Immature natural killer cell (primary cell): ENCODE measurements at regions not wholly inside any gene's neighbourhood (a gene's known extent, or its start where the extent isn't known, plus 50 kb on each side); places are given as distances from the start of the nearest gene placed in this dataset.

Source experiments
- DNase-seq, 3 donors: peaks; one replicate each; pipeline ENCODE4 v3.0.0; 2022; ENCODE audit warnings: mixed read lengths in 1 of 3
- H3K27ac Mint-ChIP-seq, 6 donors: one replicate each; pipeline ENCODE4 v1.8.0; 2020; ENCODE audit warnings: mixed read lengths in 6 of 6, mild to moderate bottlenecking in 5 of 6, inconsistent platforms in 4 of 6, moderate library complexity in 3 of 6
- H3K27me3 Mint-ChIP-seq, 3 donors: one replicate each; pipeline ENCODE4 v1.8.0; 2020 to 2021; ENCODE audit warnings: low read depth in 3 of 3, mild to moderate bottlenecking in 3 of 3, mixed read lengths in 3 of 3, moderate library complexity in 3 of 3, inconsistent platforms in 1 of 3
- H3K36me3 Mint-ChIP-seq, 3 donors: one replicate each; pipeline ENCODE4 v1.8.0; 2020; ENCODE audit warnings: mixed read lengths in 3 of 3, inconsistent platforms in 2 of 3, mild to moderate bottlenecking in 2 of 3
- H3K4me1 Mint-ChIP-seq, 2 donors: one replicate each; pipeline ENCODE4 v1.8.0; 2020; ENCODE audit warnings: inconsistent platforms in 2 of 2, mild to moderate bottlenecking in 2 of 2, mixed read lengths in 2 of 2, moderate library complexity in 1 of 2
- H3K4me3 Mint-ChIP-seq, 5 donors: one replicate each; pipeline ENCODE4 v1.8.0; 2020; ENCODE audit warnings: mild to moderate bottlenecking in 5 of 5, mixed read lengths in 5 of 5, inconsistent platforms in 3 of 5, moderate library complexity in 3 of 5
- H3K9me3 Mint-ChIP-seq, 6 donors: one replicate each; pipeline ENCODE4 v1.8.0; 2020; ENCODE audit warnings: mild to moderate bottlenecking in 6 of 6, mixed read lengths in 6 of 6, inconsistent platforms in 4 of 6, moderate library complexity in 3 of 6

DNA sequence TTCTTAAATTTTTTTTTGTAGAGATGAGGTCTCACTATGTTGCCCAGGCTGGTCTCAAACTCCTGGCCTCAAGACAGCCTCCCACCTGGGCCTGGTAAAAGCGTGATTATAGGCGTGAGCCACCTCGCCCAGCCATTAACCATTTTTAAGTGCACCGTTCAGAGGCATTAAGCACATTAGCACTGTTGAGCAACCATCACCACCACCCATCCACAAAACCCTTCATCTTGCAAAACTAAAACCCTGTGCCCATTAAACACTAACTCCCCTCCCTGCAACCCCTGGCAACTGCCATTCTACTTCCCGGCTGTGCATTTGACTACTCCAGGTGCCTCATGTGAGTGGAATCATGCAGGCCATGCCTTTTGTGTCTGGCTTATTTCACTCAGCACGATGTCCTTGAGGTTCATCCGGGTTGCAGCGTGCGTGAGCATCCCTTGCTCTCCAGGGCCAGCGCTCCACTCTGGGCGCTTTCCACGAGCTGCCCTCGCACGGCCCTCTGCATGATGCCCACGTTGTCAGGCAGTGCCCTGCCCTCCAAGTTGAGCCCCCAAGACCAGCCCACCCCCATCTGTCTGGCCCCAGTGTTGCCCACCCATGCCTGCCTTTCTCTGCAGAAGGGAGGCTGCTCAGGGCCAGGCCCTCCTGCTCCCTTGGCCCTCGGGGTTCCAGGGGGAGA, 63.0 kb upstream of the GLI2 start:
- no peaks in the 10 kb centered on the region for H3K4me1 Mint-ChIP-seq
- no peak for DNase-seq
- H3K9me3 Mint-ChIP-seq: peaks cover 0 to 7% (median 1%) of the 10 kb centered on the region in 6 donors
- no peak overlapping the region for H3K4me3 Mint-ChIP-seq
- no peak overlapping the region for H3K27ac Mint-ChIP-seq
- H3K36me3 Mint-ChIP-seq: no peaks in the 10 kb centered on the region
- H3K27me3 Mint-ChIP-seq: peaks cover 0 to 13% (median 7%) of the 10 kb centered on the region in 3 donors

GRCh38 chr2:120673205-120673550, 62.5 kb upstream of the GLI2 start:
- Mint-ChIP-seq H3K27me3 (peaks cover 0 to 11% (median 7%) of the 10 kb centered on the region in 3 donors), H3K27ac (no peak overlapping the region), H3K4me1 (no peaks in the 10 kb centered on the region), H3K4me3 (no peak overlapping the region), H3K36me3 (no peaks in the 10 kb centered on the region), H3K9me3 (peaks cover 0 to 3% (median 0%) of the 10 kb centered on the region in 6 donors)
- DNase-seq: no peak

DNA sequence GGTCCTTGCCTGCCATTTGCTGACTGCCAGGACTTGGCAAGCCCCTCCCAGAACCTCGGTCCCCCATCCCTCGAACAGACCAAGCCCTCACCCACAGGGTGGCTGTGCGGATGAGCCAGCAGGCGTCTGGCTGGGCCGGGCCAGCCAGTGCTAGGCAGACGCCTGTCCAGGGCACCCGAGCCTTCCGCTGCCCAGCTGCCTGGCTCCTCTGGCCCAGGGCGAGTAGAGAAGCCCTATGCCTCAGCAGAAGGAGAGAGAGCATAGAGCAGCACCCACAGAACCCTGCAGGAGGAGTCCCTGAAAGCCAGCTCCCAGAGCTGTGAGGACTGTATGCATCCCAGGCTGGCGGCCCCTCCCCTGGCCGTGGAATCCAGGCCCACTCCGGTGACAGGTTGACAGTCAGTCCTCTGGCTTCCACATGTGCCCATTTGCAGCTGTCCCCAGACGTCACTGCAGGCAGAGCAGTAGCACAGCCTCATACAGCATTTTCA, 62.1 kb upstream of the GLI2 start:
- H3K9me3 Mint-ChIP-seq: no peaks in the 10 kb centered on the region
- H3K36me3 Mint-ChIP-seq: no peaks in the 10 kb centered on the region
- no peak for DNase-seq
- H3K4me3 Mint-ChIP-seq: no peak overlapping the region
- peaks cover 0 to 14% (median 7%) of the 10 kb centered on the region in 3 donors for H3K27me3 Mint-ChIP-seq
- H3K27ac Mint-ChIP-seq: no peak overlapping the region
- no peaks in the 10 kb centered on the region for H3K4me1 Mint-ChIP-seq

- Mint-ChIP-seq H3K27ac (no peak overlapping the region), H3K9me3 (no peaks in the 10 kb centered on the region), H3K36me3 (no peaks in the 10 kb centered on the region), H3K27me3 (peaks cover 0 to 14% (median 7%) of the 10 kb centered on the region in 3 donors), H3K4me3 (no peak overlapping the region), H3K4me1 (no peaks in the 10 kb centered on the region)
- DNase-seq: no peak
Measured at GRCh38 chr2:120674246-120675170, 61.2 kb upstream of the GLI2 start.

GRCh38 chr2:120675460-120676130, 60.1 kb upstream of the GLI2 start:
- DNase-seq: peak in 2 of 3 donors; percentile 5 to 6
- H3K27me3 Mint-ChIP-seq: peaks cover 3 to 11% (median 10%) of the 10 kb centered on the region in 3 donors

DNA sequence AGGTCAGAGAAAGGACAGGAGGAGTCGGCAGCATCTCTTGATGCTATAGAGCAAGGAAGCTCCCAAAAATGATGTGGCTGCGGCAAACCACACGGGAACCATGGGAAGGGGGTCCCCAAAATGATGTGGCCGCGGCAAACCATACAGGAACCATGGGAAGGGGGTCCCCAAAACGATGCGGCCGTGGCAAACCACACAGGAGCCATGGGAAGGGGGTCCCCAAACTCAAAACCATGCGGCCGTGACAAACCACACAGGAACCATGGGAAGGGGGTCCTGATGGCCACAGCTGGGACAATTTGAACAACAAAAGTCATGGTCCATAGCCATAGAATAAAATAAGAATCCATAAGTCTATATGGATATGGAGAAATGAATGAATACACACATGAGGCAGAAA, 58.4 kb upstream of the GLI2 start:
- no peaks in the 10 kb centered on the region for H3K4me1 Mint-ChIP-seq
- no peaks in the 10 kb centered on the region for H3K36me3 Mint-ChIP-seq
- no peak overlapping the region for H3K27ac Mint-ChIP-seq
- H3K4me3 Mint-ChIP-seq: no peak overlapping the region
- DNase-seq: no peak
- peaks cover 3 to 16% (median 10%) of the 10 kb centered on the region in 3 donors for H3K27me3 Mint-ChIP-seq
- H3K9me3 Mint-ChIP-seq: no peaks in the 10 kb centered on the region

More at GRCh38 chr2:120675460-120676130, 60.1 kb upstream of the GLI2 start:
- no peaks in the 10 kb centered on the region for H3K36me3 Mint-ChIP-seq
- H3K4me3 Mint-ChIP-seq: no peak overlapping the region
- no peaks in the 10 kb centered on the region for H3K4me1 Mint-ChIP-seq
- H3K27ac Mint-ChIP-seq: no peak overlapping the region
- no peaks in the 10 kb centered on the region for H3K9me3 Mint-ChIP-seq

- Mint-ChIP-seq H3K27me3 (peaks cover 3 to 13% (median 10%) of the 10 kb centered on the region in 3 donors), H3K4me3 (no peak overlapping the region), H3K36me3 (no peaks in the 10 kb centered on the region), H3K27ac (no peak overlapping the region), H3K9me3 (no peaks in the 10 kb centered on the region), H3K4me1 (no peaks in the 10 kb centered on the region)
- no peak for DNase-seq
Measured at GRCh38 chr2:120677696-120678247, 57.9 kb upstream of the GLI2 start.

DNA sequence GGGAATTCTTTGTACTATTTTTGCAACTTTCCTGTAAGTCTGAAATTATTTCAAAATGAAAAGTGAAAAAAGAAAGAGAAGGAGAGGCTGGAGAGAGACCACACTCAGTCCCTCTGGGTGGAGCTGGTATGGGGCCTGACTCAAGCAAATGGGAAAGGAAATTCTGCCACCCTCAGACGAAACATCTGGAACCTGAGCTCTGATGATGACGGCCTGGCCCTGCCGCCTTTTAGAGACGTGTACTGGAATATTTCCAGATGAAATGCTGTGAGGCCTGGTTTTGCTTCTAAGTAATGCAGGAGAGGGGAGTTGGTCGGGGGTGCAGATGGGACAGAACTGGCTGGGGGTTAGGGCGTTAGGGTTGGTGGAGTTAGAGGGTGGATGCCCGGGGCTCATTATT, 57.4 kb upstream of the GLI2 start:
- Mint-ChIP-seq H3K9me3 (no peaks in the 10 kb centered on the region), H3K36me3 (no peaks in the 10 kb centered on the region), H3K27ac (no peak overlapping the region), H3K4me1 (no peaks in the 10 kb centered on the region), H3K4me3 (no peak overlapping the region), H3K27me3 (peaks cover 3 to 13% (median 12%) of the 10 kb centered on the region in 3 donors)
- no peak for DNase-seq

- no peaks in the 10 kb centered on the region for H3K4me1 Mint-ChIP-seq
- H3K27ac Mint-ChIP-seq: no peak overlapping the region
- H3K9me3 Mint-ChIP-seq: no peaks in the 10 kb centered on the region
- no peak for DNase-seq
- no peaks in the 10 kb centered on the region for H3K36me3 Mint-ChIP-seq
- H3K27me3 Mint-ChIP-seq: peaks cover 3 to 13% (median 11%) of the 10 kb centered on the region in 3 donors
- H3K4me3 Mint-ChIP-seq: no peak overlapping the region
Measured at GRCh38 chr2:120678926-120679325, 56.7 kb upstream of the GLI2 start.

GRCh38 chr2:120679526-120679925, 56.1 kb upstream of the GLI2 start:
- H3K36me3 Mint-ChIP-seq: no peaks in the 10 kb centered on the region
- H3K27ac Mint-ChIP-seq: no peak overlapping the region

GRCh38 chr2:120680136-120680761, 55.4 kb upstream of the GLI2 start:
- H3K36me3 Mint-ChIP-seq: no peaks in the 10 kb centered on the region
- H3K27me3 Mint-ChIP-seq: peaks cover 3 to 13% (median 11%) of the 10 kb centered on the region in 3 donors
- peak overlapping the region in 1 of 6 donors; percentile 13 for H3K27ac Mint-ChIP-seq
- no peaks in the 10 kb centered on the region for H3K4me1 Mint-ChIP-seq
- no peaks in the 10 kb centered on the region for H3K9me3 Mint-ChIP-seq
- H3K4me3 Mint-ChIP-seq: no peak overlapping the region
- peak; percentile 37 to 53 (median 50) for DNase-seq

More at GRCh38 chr2:120679526-120679925, 56.1 kb upstream of the GLI2 start:
- H3K27me3 Mint-ChIP-seq: peaks cover 3 to 13% (median 11%) of the 10 kb centered on the region in 3 donors
- no peaks in the 10 kb centered on the region for H3K4me1 Mint-ChIP-seq
- no peak for DNase-seq
- H3K9me3 Mint-ChIP-seq: no peaks in the 10 kb centered on the region
- H3K4me3 Mint-ChIP-seq: no peak overlapping the region

GRCh38 chr2:120681181-120681580, 54.5 kb upstream of the GLI2 start:
- H3K27ac Mint-ChIP-seq: no peak overlapping the region
- H3K27me3 Mint-ChIP-seq: peaks cover 5 to 13% (median 9%) of the 10 kb centered on the region in 3 donors
- no peak overlapping the region for H3K4me3 Mint-ChIP-seq
- H3K9me3 Mint-ChIP-seq: no peaks in the 10 kb centered on the region
- no peaks in the 10 kb centered on the region for H3K4me1 Mint-ChIP-seq
- DNase-seq: no peak
- H3K36me3 Mint-ChIP-seq: no peaks in the 10 kb centered on the region

DNA sequence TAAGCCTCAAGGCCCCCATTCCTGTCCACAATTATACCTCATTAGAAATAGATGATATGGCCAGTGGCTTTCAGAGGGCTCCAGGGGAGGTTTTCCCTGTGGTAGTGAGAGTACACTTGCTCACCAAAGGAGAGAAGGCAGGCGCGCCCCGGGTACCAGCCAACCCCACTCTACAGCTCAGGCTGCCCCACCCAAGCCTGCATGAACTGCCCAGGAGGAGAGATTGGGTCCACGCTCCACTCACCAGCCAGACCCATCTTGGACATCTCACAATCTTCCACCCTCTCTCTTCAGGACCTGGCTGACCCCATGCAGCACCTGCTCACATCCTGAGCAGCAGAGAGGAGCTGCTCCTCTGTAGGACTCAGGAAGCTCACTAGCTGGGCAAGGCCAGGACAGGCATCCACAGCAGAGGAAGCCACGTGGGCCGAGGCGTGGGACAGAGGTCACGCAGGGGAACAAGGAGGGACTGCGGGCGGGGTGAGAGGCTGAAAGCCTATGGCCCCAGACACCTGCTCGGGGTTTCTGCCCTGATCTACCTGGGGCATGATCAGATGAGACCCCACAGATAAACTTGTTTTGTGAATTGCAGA, 53.9 kb upstream of the GLI2 start:
- H3K27me3 Mint-ChIP-seq: peaks cover 5 to 13% (median 9%) of the 10 kb centered on the region in 3 donors
- no peaks in the 10 kb centered on the region for H3K36me3 Mint-ChIP-seq
- no peak overlapping the region for H3K27ac Mint-ChIP-seq
- H3K4me3 Mint-ChIP-seq: no peak overlapping the region
- no peaks in the 10 kb centered on the region for H3K4me1 Mint-ChIP-seq
- no peaks in the 10 kb centered on the region for H3K9me3 Mint-ChIP-seq
- no peak for DNase-seq
